H1 (cell line): ENCODE measurements at regions not wholly inside any gene's neighbourhood (a gene's known extent, or its start where the extent isn't known, plus 50 kb on each side); places are given as distances from the start of the nearest gene placed in this dataset.

ENCODE experiments used
- CHD1 ChIP-seq: IDR thresholded peaks from 2 replicates; pipeline ENCODE4 v1.6.1; 2012; ENCODE audit warnings: low read depth, low read length, improper control_type of control experiment
- JUN ChIP-seq: IDR thresholded peaks from 2 replicates; pipeline ENCODE4 v1.6.1; 2011; ENCODE audit warnings: low read depth, mild to moderate bottlenecking, improper control_type of control experiment, low read length
- NANOG ChIP-seq: IDR thresholded peaks from 2 replicates; pipeline ENCODE4 v1.6.1; 2011; ENCODE audit warnings: low read length, low read depth, mild to moderate bottlenecking, inconsistent platforms; ENCODE audit not compliant: insufficient read depth, poor library complexity, severe bottlenecking

- TF ChIP-seq NANOG (no peak), CHD1 (no peak), JUN (no peak)
Observed at GRCh38 chr12:63467951-63468350, 200.3 kb downstream of the DPY19L2 start (continued).
